ENCODE measurements at regions not wholly inside any gene's neighbourhood (a gene's known extent, or its start where the extent isn't known, plus 50 kb on each side); places are given as distances from the start of the nearest gene placed in this dataset.

DNA sequence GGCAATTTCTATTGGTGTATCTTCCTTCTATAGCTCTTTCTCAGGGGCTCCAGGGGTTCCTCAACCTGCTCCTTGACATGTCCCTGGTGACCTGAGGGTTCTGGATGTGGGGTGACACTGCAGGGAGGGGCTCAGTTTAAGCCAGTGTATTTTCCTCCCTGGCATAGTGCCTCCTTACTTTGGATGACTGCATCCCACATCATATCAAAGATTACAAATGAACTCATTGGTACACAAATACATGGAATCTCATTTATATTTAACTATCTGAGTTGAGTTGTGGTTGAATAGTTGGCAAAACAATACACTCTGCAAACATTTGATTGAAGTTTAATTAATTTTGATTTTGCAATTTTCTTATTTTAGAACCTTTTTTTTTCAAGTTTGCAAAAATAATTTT lies 268.2 kb upstream of the SKOR2 start:
- Histone ChIP-seq H3K9me3 (no peaks in the 10 kb centered on the region), H3K4me1 (no peaks in the 10 kb centered on the region), H3K27me3 (ENCODE audit: low read depth) (peaks cover 3% of the 10 kb centered on the region; the same call in 1 of the 2 replicates), H3K4me3 (no peak overlapping the region), H3K36me3 (replicated peaks) (no peaks in the 10 kb centered on the region)
- in situ Hi-C loops (cut with MboI; ENCODE audit: low sequenced_read_pairs): no loop called here
- no peak for DNase-seq (ENCODE audit: low spot score in 2 of 2)

DNA sequence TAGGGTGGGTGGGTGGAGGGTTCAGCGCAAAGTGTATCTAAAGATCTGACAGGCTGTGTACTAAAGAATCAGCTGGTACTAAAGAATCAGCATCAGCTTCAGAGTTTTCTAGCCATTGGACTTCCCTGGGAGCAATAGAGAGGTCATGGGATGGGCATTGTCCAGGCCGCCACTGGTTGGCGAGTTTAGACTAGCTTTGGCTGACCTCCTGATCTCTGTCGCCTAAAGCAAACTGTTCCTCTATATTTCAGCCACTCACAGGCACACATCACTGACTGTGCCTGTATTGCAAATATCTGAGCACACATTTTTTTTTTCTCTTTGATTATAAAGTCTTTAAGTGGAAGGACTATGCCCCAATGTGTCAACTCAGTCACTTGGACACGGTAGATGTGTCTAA lies 267.8 kb upstream of the SKOR2 start:
- no peak for DNase-seq (ENCODE audit: low spot score in 2 of 2)
- in situ Hi-C loops (cut with MboI; ENCODE audit: low sequenced_read_pairs): no loop called here
- no peaks in the 10 kb centered on the region for H3K36me3 ChIP-seq (replicated peaks)
- no peaks in the 10 kb centered on the region for H3K9me3 ChIP-seq
- H3K4me3 ChIP-seq: no peak overlapping the region
- H3K27me3 ChIP-seq (ENCODE audit: low read depth): peaks cover 3% of the 10 kb centered on the region; the same call in 1 of the 2 replicates
- no peaks in the 10 kb centered on the region for H3K4me1 ChIP-seq

DNA sequence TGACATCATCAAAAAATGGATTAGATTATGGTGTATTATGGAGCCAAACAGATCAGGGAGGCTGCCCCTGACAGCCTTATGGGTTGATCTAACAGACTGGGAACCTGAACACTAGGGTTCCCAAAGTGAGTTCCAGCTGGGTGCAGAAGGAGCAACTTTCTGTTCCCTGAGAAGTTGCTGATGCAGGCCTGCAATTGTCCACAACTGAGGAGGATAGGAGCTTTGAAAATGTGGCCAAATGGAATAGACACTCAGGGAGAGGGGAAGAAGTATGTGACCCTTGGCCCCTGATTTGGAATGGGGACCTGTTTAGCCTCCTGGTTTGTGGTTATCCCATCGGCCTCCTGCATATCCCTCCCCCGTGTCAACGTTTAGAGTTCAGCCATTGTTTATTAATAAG lies 262.2 kb upstream of the SKOR2 start:
- Histone ChIP-seq H3K9me3 (no peaks in the 10 kb centered on the region), H3K4me1 (no peaks in the 10 kb centered on the region), H3K36me3 (replicated peaks) (no peaks in the 10 kb centered on the region), H3K27me3 (ENCODE audit: low read depth) (no peaks in the 10 kb centered on the region), H3K4me3 (no peak overlapping the region)
- in situ Hi-C loops (cut with MboI; ENCODE audit: low sequenced_read_pairs): no loop called here
- no peak for DNase-seq (ENCODE audit: low spot score in 2 of 2)

GRCh38 chr18:47512726-47513435 lies 261.4 kb upstream of the SKOR2 start:
- no peak overlapping the region for H3K4me3 ChIP-seq
- no peaks in the 10 kb centered on the region for H3K27me3 ChIP-seq (ENCODE audit: low read depth)
- no peaks in the 10 kb centered on the region for H3K9me3 ChIP-seq
- in situ Hi-C loops (cut with MboI; ENCODE audit: low sequenced_read_pairs): no loop called here
- H3K36me3 ChIP-seq (replicated peaks): no peaks in the 10 kb centered on the region
- no peak for DNase-seq (ENCODE audit: low spot score in 2 of 2)
- no peaks in the 10 kb centered on the region for H3K4me1 ChIP-seq

GRCh38 chr18:47512056-47512455 lies 260.6 kb upstream of the SKOR2 start:
- in situ Hi-C loops (cut with MboI; ENCODE audit: low sequenced_read_pairs): no loop called here
- H3K4me1 ChIP-seq: no peaks in the 10 kb centered on the region

GRCh38 chr18:47510831-47511230 lies 259.4 kb upstream of the SKOR2 start:
- DNase-seq (ENCODE audit: low spot score in 2 of 2): no peak
- in situ Hi-C loops (cut with MboI; ENCODE audit: low sequenced_read_pairs): no loop called here
- no peaks in the 10 kb centered on the region for H3K36me3 ChIP-seq (replicated peaks)
- H3K4me1 ChIP-seq: no peaks in the 10 kb centered on the region
- no peak overlapping the region for H3K4me3 ChIP-seq
- H3K27me3 ChIP-seq (ENCODE audit: low read depth): no peaks in the 10 kb centered on the region
- no peaks in the 10 kb centered on the region for H3K9me3 ChIP-seq

More at GRCh38 chr18:47512056-47512455, 260.6 kb upstream of the SKOR2 start:
- Histone ChIP-seq H3K36me3 (replicated peaks) (no peaks in the 10 kb centered on the region), H3K9me3 (no peaks in the 10 kb centered on the region), H3K4me3 (no peak overlapping the region), H3K27me3 (ENCODE audit: low read depth) (no peaks in the 10 kb centered on the region)
- no peak for DNase-seq (ENCODE audit: low spot score in 2 of 2)

DNA sequence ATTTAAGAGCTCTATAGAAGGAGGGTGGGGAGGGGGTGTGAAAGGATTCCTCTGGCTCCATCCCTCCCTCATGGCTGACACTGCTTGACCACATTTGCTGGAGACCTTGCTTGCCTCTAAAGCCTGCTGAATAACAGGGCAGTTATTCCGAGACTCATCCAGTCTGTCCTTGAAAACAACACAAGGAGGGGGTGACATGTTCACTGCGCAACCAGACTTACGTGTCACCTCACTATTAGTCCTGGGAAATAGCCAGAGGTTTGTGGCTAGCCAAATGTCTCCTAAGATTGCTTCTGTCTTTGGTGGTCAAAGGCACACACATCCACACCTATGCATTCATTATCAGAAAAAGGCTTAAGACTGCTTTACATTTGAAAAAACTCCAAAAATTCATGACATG lies 256.2 kb upstream of the SKOR2 start:
- no peak for DNase-seq (ENCODE audit: low spot score in 2 of 2)
- in situ Hi-C loops (cut with MboI; ENCODE audit: low sequenced_read_pairs): no loop called here
- H3K27me3 ChIP-seq (ENCODE audit: low read depth): no peaks in the 10 kb centered on the region

GRCh38 chr18:47506897-47507296 lies 255.4 kb upstream of the SKOR2 start:
- in situ Hi-C loops (cut with MboI; ENCODE audit: low sequenced_read_pairs): no loop called here
- Histone ChIP-seq H3K27me3 (ENCODE audit: low read depth) (no peaks in the 10 kb centered on the region), H3K36me3 (replicated peaks) (no peaks in the 10 kb centered on the region), H3K9me3 (no peaks in the 10 kb centered on the region), H3K4me3 (no peak overlapping the region), H3K4me1 (no peaks in the 10 kb centered on the region)
- DNase-seq (ENCODE audit: low spot score in 2 of 2): no peak

More for the DNA sequence above, 256.2 kb upstream of the SKOR2 start:
- Histone ChIP-seq H3K4me1 (no peaks in the 10 kb centered on the region), H3K9me3 (no peaks in the 10 kb centered on the region), H3K4me3 (no peak overlapping the region), H3K36me3 (replicated peaks) (no peaks in the 10 kb centered on the region)

GRCh38 chr18:47501946-47502345 lies 250.5 kb upstream of the SKOR2 start:
- H3K36me3 ChIP-seq (replicated peaks): no peaks in the 10 kb centered on the region
- H3K27me3 ChIP-seq (ENCODE audit: low read depth): no peaks in the 10 kb centered on the region
- in situ Hi-C loops (cut with MboI; ENCODE audit: low sequenced_read_pairs): no loop called here
- no peak overlapping the region for H3K4me3 ChIP-seq
- H3K4me1 ChIP-seq: no peaks in the 10 kb centered on the region
- no peaks in the 10 kb centered on the region for H3K9me3 ChIP-seq
- DNase-seq (ENCODE audit: low spot score in 2 of 2): no peak

DNA sequence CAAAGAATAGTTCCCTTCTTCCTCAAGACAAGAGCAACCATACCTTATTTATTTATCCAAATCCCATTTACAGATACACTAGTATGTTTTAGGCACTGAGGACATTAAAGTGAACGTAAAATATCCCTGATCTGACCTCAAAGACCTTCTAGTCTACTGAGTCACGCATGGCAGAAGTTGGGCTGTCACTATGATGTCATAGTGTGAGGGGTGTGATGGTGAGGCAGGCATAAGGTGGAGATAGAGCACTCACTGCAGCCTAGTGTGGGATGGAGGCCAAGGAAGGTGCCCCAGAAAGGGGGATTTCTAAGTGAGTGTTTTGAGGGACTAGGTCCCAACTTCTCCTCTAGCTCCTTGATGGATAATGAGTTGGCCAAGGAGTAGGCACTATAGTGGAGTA lies 249.5 kb upstream of the SKOR2 start:
- Histone ChIP-seq H3K9me3 (no peaks in the 10 kb centered on the region), H3K36me3 (replicated peaks) (no peaks in the 10 kb centered on the region), H3K4me3 (no peak overlapping the region), H3K27me3 (ENCODE audit: low read depth) (no peaks in the 10 kb centered on the region), H3K4me1 (no peaks in the 10 kb centered on the region)
- in situ Hi-C loops (cut with MboI; ENCODE audit: low sequenced_read_pairs): no loop called here
- no peak for DNase-seq (ENCODE audit: low spot score in 2 of 2)

DNA sequence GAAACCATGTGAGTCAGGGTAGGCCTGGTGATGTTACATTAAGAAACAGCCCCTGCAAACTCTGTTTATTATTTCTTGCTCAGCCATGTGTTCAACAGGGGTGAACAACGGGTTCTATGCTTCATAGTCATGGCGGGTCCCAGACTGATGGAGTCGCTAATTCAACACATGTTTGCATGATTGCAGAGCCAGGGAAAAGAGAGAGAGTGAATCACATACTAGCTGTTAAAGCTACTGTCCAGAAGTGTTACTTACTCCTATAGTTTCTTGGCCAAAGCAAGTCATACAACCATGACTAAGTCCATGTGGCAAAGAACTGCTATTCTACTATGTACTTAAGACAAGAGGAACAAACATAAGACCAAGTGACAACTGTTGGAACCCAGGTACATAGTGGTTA lies 241.2 kb upstream of the SKOR2 start:
- H3K4me1 ChIP-seq: no peaks in the 10 kb centered on the region
- H3K9me3 ChIP-seq: no peaks in the 10 kb centered on the region
- no peaks in the 10 kb centered on the region for H3K27me3 ChIP-seq (ENCODE audit: low read depth)
- in situ Hi-C loops (cut with MboI; ENCODE audit: low sequenced_read_pairs): no loop called here
- no peak for DNase-seq (ENCODE audit: low spot score in 2 of 2)
- no peak overlapping the region for H3K4me3 ChIP-seq
- no peaks in the 10 kb centered on the region for H3K36me3 ChIP-seq (replicated peaks)

DNA sequence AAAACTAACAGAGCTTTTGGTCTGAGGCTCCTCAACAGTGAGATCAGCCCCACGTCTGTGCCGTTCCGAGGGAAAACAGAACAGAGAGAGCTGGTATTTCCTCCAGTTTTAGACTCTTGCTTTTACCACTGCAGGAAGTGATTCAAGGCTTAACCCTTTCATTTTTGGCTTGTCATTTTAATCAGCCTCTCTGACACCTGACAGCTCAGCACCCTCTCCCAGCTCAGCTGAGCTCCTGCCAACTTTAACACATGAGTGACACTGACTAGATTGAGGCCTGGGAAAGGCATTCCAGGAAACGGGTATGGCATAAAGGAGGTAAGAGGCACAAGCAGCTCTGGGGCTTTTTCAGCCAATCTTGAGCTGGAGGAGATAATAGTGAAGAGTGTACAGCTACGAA lies 239.4 kb upstream of the SKOR2 start:
- H3K9me3 ChIP-seq: no peaks in the 10 kb centered on the region
- no peak overlapping the region for H3K4me3 ChIP-seq
- no peaks in the 10 kb centered on the region for H3K27me3 ChIP-seq (ENCODE audit: low read depth)
- no peak for DNase-seq (ENCODE audit: low spot score in 2 of 2)
- H3K36me3 ChIP-seq (replicated peaks): no peaks in the 10 kb centered on the region
- in situ Hi-C loops (cut with MboI; ENCODE audit: low sequenced_read_pairs): no loop called here
- no peaks in the 10 kb centered on the region for H3K4me1 ChIP-seq

GRCh38 chr18:47485221-47485797 lies 233.8 kb upstream of the SKOR2 start:
- in situ Hi-C loops (cut with MboI; ENCODE audit: low sequenced_read_pairs): no loop called here
- Histone ChIP-seq H3K4me1 (no peaks in the 10 kb centered on the region), H3K4me3 (no peak overlapping the region), H3K27me3 (ENCODE audit: low read depth) (peaks cover 5% of the 10 kb centered on the region; the same call in 1 of the 2 replicates), H3K36me3 (replicated peaks) (no peaks in the 10 kb centered on the region), H3K9me3 (no peaks in the 10 kb centered on the region)
- DNase-seq (ENCODE audit: low spot score in 2 of 2): no peak

DNA sequence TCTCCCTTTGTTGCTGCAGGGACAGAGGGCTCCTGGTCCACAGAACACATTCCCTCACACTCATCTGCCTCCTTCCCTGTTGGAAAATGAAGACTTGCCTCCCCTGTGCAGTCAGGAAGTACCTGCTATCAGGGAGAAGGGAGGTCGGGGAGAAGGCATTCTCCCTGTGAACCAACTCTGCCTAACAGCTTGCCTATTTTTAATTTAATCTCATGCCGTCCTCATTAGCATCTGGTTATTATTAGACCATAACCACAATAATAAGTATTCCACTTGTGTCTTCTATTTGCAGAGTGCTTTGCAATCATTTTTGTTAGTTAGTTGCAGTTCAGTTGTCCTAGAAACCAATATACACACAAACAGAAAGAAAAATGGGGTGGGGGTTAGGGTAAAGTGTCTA lies 232.6 kb upstream of the SKOR2 start:
- no peaks in the 10 kb centered on the region for H3K36me3 ChIP-seq (replicated peaks)

More for the DNA sequence above, 232.6 kb upstream of the SKOR2 start:
- DNase-seq (ENCODE audit: low spot score in 2 of 2): no peak
- in situ Hi-C loops (cut with MboI; ENCODE audit: low sequenced_read_pairs): no loop called here
- Histone ChIP-seq H3K4me3 (no peak overlapping the region), H3K27me3 (ENCODE audit: low read depth) (peaks cover 5% of the 10 kb centered on the region; the same call in 1 of the 2 replicates), H3K9me3 (no peaks in the 10 kb centered on the region), H3K4me1 (no peaks in the 10 kb centered on the region)

Data from HAP-1 (cell line).